ENCODE measurements at regions not wholly inside any gene's neighbourhood (a gene's known extent, or its start where the extent isn't known, plus 50 kb on each side); places are given as distances from the start of the nearest gene placed in this dataset.

DNA sequence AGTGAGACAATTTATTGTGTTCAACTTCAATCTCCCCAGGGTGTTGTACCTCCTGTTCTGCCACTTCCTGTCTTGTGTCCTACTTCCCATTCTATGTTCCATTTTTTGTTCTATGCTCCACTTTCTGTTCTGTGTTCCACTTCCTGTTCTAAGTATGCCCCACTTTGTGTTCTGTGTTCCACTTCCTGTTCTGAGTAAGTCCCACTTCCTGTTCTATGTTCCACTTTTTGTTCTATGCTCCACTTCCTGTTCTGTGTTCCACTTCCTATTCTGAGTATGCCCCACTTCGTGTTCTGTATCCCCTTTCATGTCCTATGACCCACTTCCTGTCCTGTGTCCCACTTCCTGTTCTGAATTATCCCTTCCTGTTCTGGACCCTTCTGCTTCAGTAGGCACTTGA, 732.7 kb downstream of the TBC1D22A start:
- TF ChIP-seq, protein P1, sequence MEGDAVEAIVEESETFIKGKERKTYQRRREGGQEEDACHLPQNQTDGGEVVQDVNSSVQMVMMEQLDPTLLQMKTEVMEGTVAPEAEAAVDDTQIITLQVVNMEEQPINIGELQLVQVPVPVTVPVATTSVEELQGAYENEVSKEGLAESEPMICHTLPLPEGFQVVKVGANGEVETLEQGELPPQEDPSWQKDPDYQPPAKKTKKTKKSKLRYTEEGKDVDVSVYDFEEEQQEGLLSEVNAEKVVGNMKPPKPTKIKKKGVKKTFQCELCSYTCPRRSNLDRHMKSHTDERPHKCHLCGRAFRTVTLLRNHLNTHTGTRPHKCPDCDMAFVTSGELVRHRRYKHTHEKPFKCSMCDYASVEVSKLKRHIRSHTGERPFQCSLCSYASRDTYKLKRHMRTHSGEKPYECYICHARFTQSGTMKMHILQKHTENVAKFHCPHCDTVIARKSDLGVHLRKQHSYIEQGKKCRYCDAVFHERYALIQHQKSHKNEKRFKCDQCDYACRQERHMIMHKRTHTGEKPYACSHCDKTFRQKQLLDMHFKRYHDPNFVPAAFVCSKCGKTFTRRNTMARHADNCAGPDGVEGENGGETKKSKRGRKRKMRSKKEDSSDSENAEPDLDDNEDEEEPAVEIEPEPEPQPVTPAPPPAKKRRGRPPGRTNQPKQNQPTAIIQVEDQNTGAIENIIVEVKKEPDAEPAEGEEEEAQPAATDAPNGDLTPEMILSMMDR (IDR thresholded peaks at IDR 0.05), result no peak
- TF ChIP-seq POLR2A (IDR thresholded peaks at IDR 0.05), result no peak

Data from esophagus squamous epithelium (tissue), 4 donors.